Body of pancreas (tissue), 4 donors: ENCODE measurements at regions not wholly inside any gene's neighbourhood (a gene's known extent, or its start where the extent isn't known, plus 50 kb on each side); places are given as distances from the start of the nearest gene placed in this dataset.

ENCODE experiments used
- ATAC-seq: fragments of 150-250 bp; one replicate; pipeline ENCODE4 v1.9.1; 2016
- DNase-seq, 4 donors: peaks; one replicate each; pipeline ENCODE4 v3.0.0-alpha.2; 2019
- H3K27ac ChIP-seq, 4 donors: fragments of 200-600 bp; sonication (generic); 1 replicate in 3 of 4; 2 replicates in 1 of 4; pipeline versions ENCODE4 v1.5.1 to v1.6.1; 2016 to 2019; ENCODE audit warnings: mild to moderate bottlenecking in 1 of 4, mixed read lengths in 1 of 4, moderate library complexity in 1 of 4
- H3K27me3 ChIP-seq, 2 donors: fragments of 200-600 bp; sonication (generic); one replicate each; pipeline ENCODE4 v1.6.0; 2016; ENCODE audit warnings: mild to moderate bottlenecking in 1 of 2
- H3K36me3 ChIP-seq, 2 donors: fragments of 200-600 bp; sonication (generic); replicated peaks in 1 of 2; 2 replicates each; pipeline ENCODE4 v1.5.1; 2016; ENCODE audit warnings: low read depth in 2 of 2; ENCODE audit not compliant: insufficient read depth in 1 of 2
- H3K4me1 ChIP-seq: fragments of 200-600 bp; sonication (generic); one replicate; pipeline ENCODE4 v1.6.0; 2016
- H3K4me3 ChIP-seq, 2 donors: fragments of 200-600 bp; sonication (generic); 1 replicate in 1 of 2; 2 replicates in 1 of 2; pipeline ENCODE4 v1.5.1; 2016 to 2019
- H3K9me3 ChIP-seq, 3 donors: fragments of 200-600 bp; sonication (generic); 1 replicate in 2 of 3; 2 replicates in 1 of 3; pipeline ENCODE4 v1.5.1; 2016
- CTCF ChIP-seq, 7 experiments: fragments of 450-650 bp in 4 of 7; fragments of 200-600 bp in 3 of 7; sonication (generic) in 3 of 7; IDR thresholded peaks; one replicate each; pipeline ENCODE4 v1.5.1; 2016 to 2019; ENCODE audit warnings: antibody characterized with exemption in 7 of 7
- POLR2A ChIP-seq, 3 donors: fragments of 450-650 bp; IDR thresholded peaks; one replicate each; pipeline ENCODE4 v1.6.1; 2016; ENCODE audit warnings: antibody characterized with exemption in 3 of 3, mild to moderate bottlenecking in 2 of 3
- WGBS, 2 donors: methylation state at CpG; one replicate each; pipeline ENCODE4 v1.1.5; 2017; 5-methylcytosine and 5-hydroxymethylcytosine counted together
- intact Hi-C: fragments of 100-400 bp; cut with DNase I; formaldehyde crosslinking; loops from one replicate; pipeline ENCODE4 v1.15.1; 2023

GRCh38 chr2:139067874-139068273, 287.7 kb upstream of the NXPH2 start:
- H3K4me1 ChIP-seq: no peaks in the 10 kb centered on the region
- ATAC-seq: no peak
- no peak for DNase-seq
- H3K4me3 ChIP-seq: no peak overlapping the region
- TF ChIP-seq POLR2A (IDR thresholded peaks at IDR 0.05) (no peak), CTCF (IDR thresholded peaks at IDR 0.05) (no peak)
- intact Hi-C loops: no loop called here
- WGBS, 2 donors: 79 to 81% methylated on average over 1 of the region's 1 CpG
- no peaks in the 10 kb centered on the region for H3K27me3 ChIP-seq
- no peak overlapping the region for H3K27ac ChIP-seq
- no peaks in the 10 kb centered on the region for H3K36me3 ChIP-seq
- no peaks in the 10 kb centered on the region for H3K9me3 ChIP-seq

GRCh38 chr2:139067072-139067471, 286.9 kb upstream of the NXPH2 start:
- Histone ChIP-seq H3K4me1 (no peaks in the 10 kb centered on the region), H3K36me3 (no peaks in the 10 kb centered on the region)
- no peak for ATAC-seq

GRCh38 chr2:139064159-139064558, 284.0 kb upstream of the NXPH2 start:
- Histone ChIP-seq H3K4me3 (no peak overlapping the region), H3K9me3 (no peaks in the 10 kb centered on the region), H3K4me1 (no peaks in the 10 kb centered on the region), H3K36me3 (no peaks in the 10 kb centered on the region), H3K27ac (no peak overlapping the region), H3K27me3 (no peaks in the 10 kb centered on the region)
- intact Hi-C loops: no loop called here
- no peak for ATAC-seq
- no peak for DNase-seq
- TF ChIP-seq CTCF (IDR thresholded peaks at IDR 0.05) (no peak), POLR2A (IDR thresholded peaks at IDR 0.05) (no peak)

More at GRCh38 chr2:139067072-139067471, 286.9 kb upstream of the NXPH2 start:
- TF ChIP-seq POLR2A (IDR thresholded peaks at IDR 0.05): no peak
- H3K27me3 ChIP-seq: no peaks in the 10 kb centered on the region
- intact Hi-C loops: no loop called here
- H3K9me3 ChIP-seq: no peaks in the 10 kb centered on the region
- 54 to 56% methylated on average over 3 of the region's 3 CpGs for WGBS, 2 donors
- no peak for DNase-seq
- H3K27ac ChIP-seq: no peak overlapping the region
- H3K4me3 ChIP-seq: no peak overlapping the region

- no peaks in the 10 kb centered on the region for H3K4me1 ChIP-seq
- DNase-seq (no peak), ATAC-seq (no peak)
- no peaks in the 10 kb centered on the region for H3K27me3 ChIP-seq
- no peak overlapping the region for H3K27ac ChIP-seq
- H3K36me3 ChIP-seq: no peaks in the 10 kb centered on the region
- no peak overlapping the region for H3K4me3 ChIP-seq
- WGBS, 2 donors: 41 to 55% methylated on average over 2 of the region's 2 CpGs
- intact Hi-C loops: no loop called here
- TF ChIP-seq CTCF (IDR thresholded peaks at IDR 0.05) (no peak), POLR2A (IDR thresholded peaks at IDR 0.05) (no peak)
- no peaks in the 10 kb centered on the region for H3K9me3 ChIP-seq
These were observed 279.4 kb upstream of the NXPH2 start for GRCh38 chr2:139059617-139060016.

- intact Hi-C loops: no loop called here
- Histone ChIP-seq H3K4me3 (no peak overlapping the region), H3K9me3 (no peaks in the 10 kb centered on the region), H3K36me3 (no peaks in the 10 kb centered on the region), H3K4me1 (no peaks in the 10 kb centered on the region), H3K27ac (no peak overlapping the region), H3K27me3 (no peaks in the 10 kb centered on the region)
- 16 to 38% methylated on average over 3 of the region's 3 CpGs for WGBS, 2 donors
- ATAC-seq (no peak), DNase-seq (no peak)
- no peak for TF ChIP-seq CTCF (IDR thresholded peaks at IDR 0.05)
- no peak for TF ChIP-seq POLR2A (IDR thresholded peaks at IDR 0.05)
These were observed 275.0 kb upstream of the NXPH2 start for GRCh38 chr2:139055202-139055601.
